T-cell (primary cell): ENCODE measurements at regions not wholly inside any gene's neighbourhood (a gene's known extent, or its start where the extent isn't known, plus 50 kb on each side); places are given as distances from the start of the nearest gene placed in this dataset.
A peak's percentile ranks its signal among the peaks of the same experiment; 100 is the strongest.

ENCODE experiments used
- ATAC-seq, 4 experiments: fragments of 200-7000 bp in 3 of 4; fragments of 150-1000 bp in 1 of 4; cut with Tn5 transposase; replicated peaks in 1 of 4; 1 replicate in 3 of 4; 2 replicates in 1 of 4; pipeline ENCODE4 v1.10.0; 2021; ENCODE audit warnings: moderate library complexity in 3 of 4, mild to moderate bottlenecking in 2 of 4, moderate number of reproducible peaks in 1 of 4
- CTCF ChIA-PET, 2 donors: fragments of 300-600 bp; sonication (Branson Sonifier 250); formaldehyde crosslinking; loops; one replicate each; lab custom pipeline; 2022; ENCODE audit warnings: antibody characterized with exemption in 2 of 2; lab: Charles Lee
- POLR2A ChIA-PET, 2 donors: fragments of 300-600 bp; sonication (Branson Sonifier 250); formaldehyde crosslinking; loops; one replicate each; lab custom pipeline; 2022; ENCODE audit warnings: antibody characterized with exemption in 2 of 2; lab: Charles Lee
- DNase-seq, 35 experiments: peaks; one replicate each; pipeline versions ENCODE4 v3.0.0 to v3.0.0-alpha.2; 2013 to 2023
- H3K27ac ChIP-seq: one replicate; pipeline ENCODE4 v1.5.1; 2013; ENCODE audit warnings: low read length
- H3K27me3 ChIP-seq, 2 experiments: replicated peaks in 1 of 2; 1 replicate in 1 of 2; 2 replicates in 1 of 2; pipeline versions ENCODE4 v1.6.1 to v1.7.0; 2013; ENCODE audit warnings: low read length in 1 of 2, mixed read lengths in 1 of 2; ENCODE audit not compliant: control insufficient read depth in 2 of 2, insufficient read depth in 2 of 2; ENCODE audit errors: extremely low read depth in 1 of 2
- H3K36me3 ChIP-seq, 2 donors: 1 replicate in 1 of 2; 2 replicates in 1 of 2; pipeline versions ENCODE4 v1.6.1 to v1.7.0; 2013; ENCODE audit warnings: low read length in 1 of 2; ENCODE audit not compliant: control insufficient read depth in 2 of 2, insufficient read depth in 1 of 2; ENCODE audit errors: extremely low read depth in 1 of 2
- H3K4me1 ChIP-seq, 2 experiments: 1 replicate in 1 of 2; 2 replicates in 1 of 2; pipeline versions ENCODE4 v1.6.1 to v1.7.0; 2013; ENCODE audit warnings: low read length in 2 of 2, mixed read lengths in 1 of 2; ENCODE audit not compliant: insufficient read depth in 2 of 2, control insufficient read depth in 1 of 2; ENCODE audit errors: extremely low read depth in 1 of 2
- H3K4me3 ChIP-seq, 2 donors: 1 replicate in 1 of 2; 2 replicates in 1 of 2; pipeline versions ENCODE4 v1.5.1 to v1.7.0; 2013; ENCODE audit warnings: mild to moderate bottlenecking in 2 of 2, low read length in 1 of 2, moderate library complexity in 1 of 2; ENCODE audit not compliant: control insufficient read depth in 1 of 2; ENCODE audit errors: extremely low read depth in 1 of 2
- H3K9me3 ChIP-seq: 2 replicates; pipeline ENCODE4 v1.7.0; 2013
- H3K27ac Mint-ChIP-seq, 2 donors: one replicate each; pipeline ENCODE4 v1.8.0; 2020 to 2021; ENCODE audit warnings: mild to moderate bottlenecking in 2 of 2, mixed read lengths in 2 of 2
- H3K27me3 Mint-ChIP-seq, 2 donors: one replicate each; pipeline ENCODE4 v1.8.0; 2021 to 2022; ENCODE audit warnings: mixed read lengths in 2 of 2
- H3K36me3 Mint-ChIP-seq: one replicate; pipeline ENCODE4 v1.8.0; 2021; ENCODE audit warnings: mixed read lengths
- H3K4me1 Mint-ChIP-seq, 3 donors: one replicate each; pipeline ENCODE4 v1.8.0; 2020 to 2022; ENCODE audit warnings: mixed read lengths in 3 of 3, mild to moderate bottlenecking in 1 of 3
- H3K4me3 Mint-ChIP-seq, 3 donors: one replicate each; pipeline ENCODE4 v1.8.0; 2020 to 2022; ENCODE audit warnings: mild to moderate bottlenecking in 3 of 3, mixed read lengths in 3 of 3, moderate library complexity in 3 of 3
- H3K9me3 Mint-ChIP-seq, 3 donors: one replicate each; pipeline ENCODE4 v1.8.0; 2020 to 2022; ENCODE audit warnings: mixed read lengths in 3 of 3
- WGBS: methylation state at CpG from one replicate; pipeline ENCODE4 v1.1.5; 2013; ENCODE audit warnings: missing lambda C conversion rate; ENCODE audit not compliant: insufficient coverage; 5-methylcytosine and 5-hydroxymethylcytosine counted together

DNA sequence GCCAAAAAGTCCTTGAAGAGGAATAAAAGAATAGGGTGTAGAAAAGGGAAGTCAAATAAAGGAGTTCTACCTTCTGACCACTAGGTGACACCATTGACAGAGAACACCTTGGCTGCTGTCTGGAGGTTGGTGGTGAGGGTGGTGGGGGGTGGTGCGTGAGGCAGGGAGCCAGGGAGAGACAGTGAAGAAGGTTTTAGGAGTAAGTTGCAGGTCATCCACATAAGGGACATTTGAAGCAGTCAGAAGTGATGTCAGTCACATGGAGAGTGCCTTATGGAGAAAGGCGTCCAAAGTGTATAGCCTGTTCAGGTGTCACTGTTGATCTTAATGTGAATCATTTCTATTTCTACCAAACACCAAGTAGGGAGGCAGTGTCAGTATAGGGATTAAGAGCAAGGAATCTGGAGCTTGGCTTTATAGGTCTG lies 279.3 kb upstream of the DDHD1 start:
- Histone ChIP-seq H3K36me3 (no peaks in the 10 kb centered on the region), H3K4me1 (no peaks in the 10 kb centered on the region), H3K9me3 (no peaks in the 10 kb centered on the region), H3K27ac (no peak overlapping the region), H3K27me3 (no peaks in the 10 kb centered on the region), H3K4me3 (no peak overlapping the region)
- Mint-ChIP-seq H3K27me3 (no peaks in the 10 kb centered on the region), H3K4me1 (no peaks in the 10 kb centered on the region), H3K36me3 (no peaks in the 10 kb centered on the region), H3K4me3 (no peak overlapping the region), H3K9me3 (peaks cover 0 to 6% (median 0%) of the 10 kb centered on the region in 3 donors), H3K27ac (no peak overlapping the region)
- 60% methylated on average over 1 of the region's 2 CpGs for WGBS
- no peak for DNase-seq
- CTCF ChIA-PET, result no interaction called here
- ATAC-seq, result peak in 1 of 4 experiments; percentile 17
- POLR2A ChIA-PET, result no interaction called here

GRCh38 chr14:53430870-53431269 lies 277.7 kb upstream of the DDHD1 start:
- POLR2A ChIA-PET, result no interaction called here
- peaks cover 10 to 16% (median 11%) of the 10 kb centered on the region in 3 donors for H3K9me3 Mint-ChIP-seq
- no peak overlapping the region for H3K4me3 Mint-ChIP-seq

DNA sequence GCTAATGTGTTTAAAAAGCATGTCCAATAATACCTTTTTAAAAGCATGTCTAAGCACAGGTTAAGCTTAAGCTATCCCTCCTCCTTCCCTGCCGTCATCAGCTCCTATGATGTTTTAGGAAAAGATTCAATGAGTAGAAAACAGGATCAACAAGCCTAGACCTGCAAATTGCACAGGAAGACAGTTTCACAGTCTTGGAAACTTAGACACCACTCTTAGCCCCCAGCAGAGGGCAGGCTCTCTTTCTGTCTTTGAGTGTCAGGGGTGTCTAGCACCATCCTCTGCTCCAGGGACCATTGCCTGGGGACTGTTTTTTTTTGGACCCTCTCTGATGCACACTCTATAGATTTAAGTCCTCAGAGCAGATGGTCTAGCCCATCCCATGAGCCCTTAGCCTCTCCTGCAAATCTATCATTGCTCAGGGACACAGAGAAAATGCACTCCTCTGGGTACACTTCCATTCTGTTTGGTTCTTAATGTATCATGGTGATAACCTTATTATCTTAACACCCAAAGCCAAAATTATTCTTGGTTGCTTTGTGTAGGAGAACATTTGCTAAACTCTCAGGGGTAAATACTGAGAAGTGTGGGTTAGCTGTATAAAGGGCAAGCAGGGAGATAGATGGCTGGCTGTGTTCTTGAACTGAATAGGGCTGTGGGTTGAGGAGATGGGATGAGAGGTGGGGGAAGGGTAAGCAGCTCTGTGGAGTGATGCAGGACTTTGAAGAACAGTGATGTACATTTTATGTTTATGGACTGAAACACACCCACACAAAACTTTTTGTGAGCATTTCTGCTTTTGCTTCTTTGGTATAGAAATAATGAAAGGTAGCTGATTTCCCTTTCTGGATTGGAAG lies 259.9 kb upstream of the DDHD1 start:
- H3K4me3 ChIP-seq, result no peak overlapping the region
- ATAC-seq, result no peak
- WGBS, result no CpG with 5 or more reads among the region's 1 CpG
- Mint-ChIP-seq H3K4me3 (no peak overlapping the region), H3K27ac (no peak overlapping the region), H3K9me3 (peaks cover 5 to 16% (median 14%) of the 10 kb centered on the region in 3 donors), H3K4me1 (no peaks in the 10 kb centered on the region), H3K36me3 (peaks cover 17% of the 10 kb centered on the region), H3K27me3 (no peaks in the 10 kb centered on the region)
- ChIA-PET CTCF (no interaction called here), POLR2A (no interaction called here)
- H3K9me3 ChIP-seq, result no peaks in the 10 kb centered on the region
- no peak overlapping the region for H3K27ac ChIP-seq
- H3K4me1 ChIP-seq, result no peaks in the 10 kb centered on the region
- H3K27me3 ChIP-seq, result no peaks in the 10 kb centered on the region
- DNase-seq, result no peak
- H3K36me3 ChIP-seq, result no peaks in the 10 kb centered on the region

More at GRCh38 chr14:53430870-53431269, 277.7 kb upstream of the DDHD1 start:
- H3K4me1 Mint-ChIP-seq, result no peaks in the 10 kb centered on the region
- Histone ChIP-seq H3K9me3 (no peaks in the 10 kb centered on the region), H3K4me3 (no peak overlapping the region), H3K27ac (no peak overlapping the region), H3K27me3 (no peaks in the 10 kb centered on the region), H3K4me1 (no peaks in the 10 kb centered on the region), H3K36me3 (no peaks in the 10 kb centered on the region)
- H3K36me3 Mint-ChIP-seq, result no peaks in the 10 kb centered on the region
- CTCF ChIA-PET, result no interaction called here
- no peaks in the 10 kb centered on the region for H3K27me3 Mint-ChIP-seq
- DNase-seq (no peak), ATAC-seq (no peak)
- WGBS, result no CpG with 5 or more reads among the region's 2 CpGs
- no peak overlapping the region for H3K27ac Mint-ChIP-seq

GRCh38 chr14:53411125-53411524 lies 258.0 kb upstream of the DDHD1 start:
- H3K4me3 Mint-ChIP-seq, result no peak overlapping the region
- H3K4me1 ChIP-seq, result no peaks in the 10 kb centered on the region
- peaks cover 0 to 2% (median 0%) of the 10 kb centered on the region in 3 donors for H3K9me3 Mint-ChIP-seq
- H3K4me3 ChIP-seq, result no peak overlapping the region
- peaks cover 9% of the 10 kb centered on the region for H3K36me3 Mint-ChIP-seq
- no peaks in the 10 kb centered on the region for H3K27me3 ChIP-seq
- no peaks in the 10 kb centered on the region for H3K9me3 ChIP-seq
- no CpG with 5 or more reads among the region's 4 CpGs for WGBS
- ChIA-PET POLR2A (no interaction called here), CTCF (no interaction called here)
- H3K27ac ChIP-seq, result no peak overlapping the region
- H3K27ac Mint-ChIP-seq, result no peak overlapping the region
- DNase-seq (no peak), ATAC-seq (no peak)
- no peaks in the 10 kb centered on the region for H3K4me1 Mint-ChIP-seq
- H3K27me3 Mint-ChIP-seq, result no peaks in the 10 kb centered on the region
- no peaks in the 10 kb centered on the region for H3K36me3 ChIP-seq

GRCh38 chr14:53409969-53410368 lies 256.8 kb upstream of the DDHD1 start:
- H3K9me3 ChIP-seq, result no peaks in the 10 kb centered on the region
- H3K4me3 ChIP-seq, result no peak overlapping the region
- Mint-ChIP-seq H3K4me3 (no peak overlapping the region), H3K27ac (no peak overlapping the region), H3K4me1 (no peaks in the 10 kb centered on the region), H3K27me3 (no peaks in the 10 kb centered on the region), H3K9me3 (no peaks in the 10 kb centered on the region), H3K36me3 (peaks cover 9% of the 10 kb centered on the region)
- no peaks in the 10 kb centered on the region for H3K36me3 ChIP-seq
- CTCF ChIA-PET, result no interaction called here
- POLR2A ChIA-PET, result no interaction called here
- WGBS, result 60% methylated on average over 1 of the region's 4 CpGs
- no peak for ATAC-seq
- H3K27ac ChIP-seq, result no peak overlapping the region
- H3K4me1 ChIP-seq, result no peaks in the 10 kb centered on the region
- no peak for DNase-seq
- no peaks in the 10 kb centered on the region for H3K27me3 ChIP-seq

DNA sequence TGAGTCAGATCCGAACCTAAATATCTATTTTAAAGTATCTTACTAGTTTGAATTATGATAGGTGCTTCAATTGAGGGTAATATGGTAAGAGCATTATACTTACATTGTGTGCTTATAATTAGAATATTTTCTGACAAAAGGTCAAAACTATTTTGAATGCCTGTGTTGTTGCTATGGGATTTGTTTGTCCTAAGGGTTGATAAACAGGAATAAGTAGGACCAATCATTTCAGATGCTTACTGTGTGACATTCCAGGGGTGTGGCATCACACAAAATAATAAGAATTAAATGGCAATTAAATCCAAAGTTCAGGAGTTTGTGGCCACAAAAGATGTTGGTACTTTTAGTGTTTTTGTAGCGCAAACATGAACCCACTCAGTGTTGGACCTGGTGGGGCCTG lies 256.2 kb upstream of the DDHD1 start:
- Histone ChIP-seq H3K27ac (no peak overlapping the region), H3K9me3 (no peaks in the 10 kb centered on the region), H3K36me3 (no peaks in the 10 kb centered on the region), H3K4me1 (no peaks in the 10 kb centered on the region), H3K27me3 (no peaks in the 10 kb centered on the region), H3K4me3 (no peak overlapping the region)
- POLR2A ChIA-PET, result no interaction called here
- no peak for DNase-seq
- no peak overlapping the region for H3K4me3 Mint-ChIP-seq
- H3K27ac Mint-ChIP-seq, result no peak overlapping the region
- ATAC-seq, result no peak
- no peaks in the 10 kb centered on the region for H3K9me3 Mint-ChIP-seq
- CTCF ChIA-PET, result no interaction called here
- WGBS, result no CpG with 5 or more reads among the region's 2 CpGs
- H3K4me1 Mint-ChIP-seq, result no peaks in the 10 kb centered on the region
- H3K27me3 Mint-ChIP-seq, result no peaks in the 10 kb centered on the region
- H3K36me3 Mint-ChIP-seq, result peaks cover 9% of the 10 kb centered on the region
